ENCODE measurements at regions not wholly inside any gene's neighbourhood (a gene's known extent, or its start where the extent isn't known, plus 50 kb on each side); places are given as distances from the start of the nearest gene placed in this dataset.

DNA sequence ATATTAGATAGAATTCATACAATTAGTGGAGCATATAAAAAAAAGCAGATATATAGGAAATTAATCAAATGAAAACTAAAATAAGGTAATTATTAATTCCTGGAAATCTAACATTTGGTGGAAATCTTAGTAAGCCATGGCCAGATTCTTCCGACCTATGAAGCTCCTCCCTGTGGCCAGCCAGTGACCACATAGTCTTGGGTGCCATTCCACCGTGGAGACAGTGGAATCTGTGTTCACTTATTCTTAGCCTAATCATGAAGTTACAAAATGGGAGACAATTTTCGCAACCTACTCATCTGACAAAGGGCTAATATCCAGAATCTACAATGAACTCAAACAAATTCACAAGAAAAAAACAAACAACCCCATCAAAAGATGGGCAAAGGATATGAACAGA lies 241.9 kb upstream of the FLRT2 start:
- Histone ChIP-seq H3K4me3 (ENCODE audit: low read depth, low read length) (no peak overlapping the region), H3K9ac (no peak overlapping the region), H3K4me2 (ENCODE audit: low read length) (no peak overlapping the region), H3K27me3 (ENCODE audit: control insufficient read depth, insufficient read depth, low read length) (no peaks in the 10 kb centered on the region), H3K9me3 (ENCODE audit: control insufficient read depth, low read length) (no peaks in the 10 kb centered on the region), H2AFZ (no peak overlapping the region), H3K36me3 (ENCODE audit: control insufficient read depth, insufficient read depth, low read length) (no peaks in the 10 kb centered on the region), H3K4me1 (no peaks in the 10 kb centered on the region), H3K79me2 (no peaks in the 10 kb centered on the region), H3K27ac (no peak overlapping the region)
- TF ChIP-seq, protein P1, sequence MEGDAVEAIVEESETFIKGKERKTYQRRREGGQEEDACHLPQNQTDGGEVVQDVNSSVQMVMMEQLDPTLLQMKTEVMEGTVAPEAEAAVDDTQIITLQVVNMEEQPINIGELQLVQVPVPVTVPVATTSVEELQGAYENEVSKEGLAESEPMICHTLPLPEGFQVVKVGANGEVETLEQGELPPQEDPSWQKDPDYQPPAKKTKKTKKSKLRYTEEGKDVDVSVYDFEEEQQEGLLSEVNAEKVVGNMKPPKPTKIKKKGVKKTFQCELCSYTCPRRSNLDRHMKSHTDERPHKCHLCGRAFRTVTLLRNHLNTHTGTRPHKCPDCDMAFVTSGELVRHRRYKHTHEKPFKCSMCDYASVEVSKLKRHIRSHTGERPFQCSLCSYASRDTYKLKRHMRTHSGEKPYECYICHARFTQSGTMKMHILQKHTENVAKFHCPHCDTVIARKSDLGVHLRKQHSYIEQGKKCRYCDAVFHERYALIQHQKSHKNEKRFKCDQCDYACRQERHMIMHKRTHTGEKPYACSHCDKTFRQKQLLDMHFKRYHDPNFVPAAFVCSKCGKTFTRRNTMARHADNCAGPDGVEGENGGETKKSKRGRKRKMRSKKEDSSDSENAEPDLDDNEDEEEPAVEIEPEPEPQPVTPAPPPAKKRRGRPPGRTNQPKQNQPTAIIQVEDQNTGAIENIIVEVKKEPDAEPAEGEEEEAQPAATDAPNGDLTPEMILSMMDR (IDR thresholded peaks at IDR 0.05): no peak

DNA sequence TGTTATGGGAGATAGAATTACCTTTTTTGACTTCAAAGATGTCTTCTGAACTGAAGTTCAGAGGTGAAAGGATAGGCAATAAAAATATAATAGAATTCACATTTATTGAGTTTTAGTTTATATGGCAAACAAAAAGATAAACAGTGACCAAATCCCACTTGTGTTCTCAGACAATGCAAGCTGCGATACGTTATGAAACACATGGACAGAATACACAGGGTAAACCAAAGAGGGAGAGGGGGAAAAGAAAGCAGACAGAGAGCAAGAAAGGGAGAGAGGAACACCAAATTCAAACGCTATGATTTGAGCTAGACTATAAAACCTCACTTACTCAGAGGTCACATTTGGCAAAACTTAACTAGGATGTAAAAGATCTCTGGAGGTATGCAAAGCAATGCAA lies 238.2 kb upstream of the FLRT2 start:
- no peaks in the 10 kb centered on the region for H3K4me1 ChIP-seq

GRCh38 chr14:85293612-85294234 lies 236.2 kb upstream of the FLRT2 start:
- Histone ChIP-seq H3K27ac (no peak overlapping the region), H3K9ac (no peak overlapping the region), H3K4me1 (no peaks in the 10 kb centered on the region), H3K9me3 (ENCODE audit: control insufficient read depth, low read length) (no peaks in the 10 kb centered on the region), H3K27me3 (ENCODE audit: control insufficient read depth, insufficient read depth, low read length) (no peaks in the 10 kb centered on the region), H3K4me2 (ENCODE audit: low read length) (no peak overlapping the region), H3K4me3 (ENCODE audit: low read depth, low read length) (no peak overlapping the region), H3K79me2 (no peaks in the 10 kb centered on the region), H2AFZ (no peak overlapping the region), H3K36me3 (ENCODE audit: control insufficient read depth, insufficient read depth, low read length) (no peaks in the 10 kb centered on the region)
- TF ChIP-seq, protein P1 (IDR thresholded peaks at IDR 0.05): no peak

More for the DNA sequence above, 238.2 kb upstream of the FLRT2 start:
- Histone ChIP-seq H3K9me3 (ENCODE audit: control insufficient read depth, low read length) (no peaks in the 10 kb centered on the region), H3K79me2 (no peaks in the 10 kb centered on the region), H3K4me3 (ENCODE audit: low read depth, low read length) (no peak overlapping the region), H3K36me3 (ENCODE audit: control insufficient read depth, insufficient read depth, low read length) (no peaks in the 10 kb centered on the region), H3K9ac (no peak overlapping the region), H3K27ac (no peak overlapping the region), H3K4me2 (ENCODE audit: low read length) (no peak overlapping the region), H3K27me3 (ENCODE audit: control insufficient read depth, insufficient read depth, low read length) (no peaks in the 10 kb centered on the region), H2AFZ (no peak overlapping the region)
- TF ChIP-seq, protein P1 (IDR thresholded peaks at IDR 0.05): no peak

- H2AFZ ChIP-seq: no peak overlapping the region
- H3K36me3 ChIP-seq (ENCODE audit: control insufficient read depth, insufficient read depth, low read length): no peaks in the 10 kb centered on the region
- H3K27ac ChIP-seq: no peak overlapping the region
- no peak overlapping the region for H3K4me2 ChIP-seq (ENCODE audit: low read length)
- no peak overlapping the region for H3K9ac ChIP-seq
- H3K27me3 ChIP-seq (ENCODE audit: control insufficient read depth, insufficient read depth, low read length): no peaks in the 10 kb centered on the region
- H3K4me3 ChIP-seq (ENCODE audit: low read depth, low read length): no peak overlapping the region
- no peaks in the 10 kb centered on the region for H3K4me1 ChIP-seq
- no peaks in the 10 kb centered on the region for H3K79me2 ChIP-seq
- TF ChIP-seq, protein P1 (IDR thresholded peaks at IDR 0.05): no peak
- no peaks in the 10 kb centered on the region for H3K9me3 ChIP-seq (ENCODE audit: control insufficient read depth, low read length)
Observed at GRCh38 chr14:85295318-85295717, 234.6 kb upstream of the FLRT2 start.
